Peyer's patch (tissue), 4 donors: ENCODE measurements at regions not wholly inside any gene's neighbourhood (a gene's known extent, or its start where the extent isn't known, plus 50 kb on each side); places are given as distances from the start of the nearest gene placed in this dataset.

Experiments
- CTCF ChIP-seq, 6 experiments: fragments of 450-650 bp in 4 of 6; fragments of 200-600 bp in 2 of 6; sonication (generic) in 1 of 6; IDR thresholded peaks; one replicate each; pipeline ENCODE4 v1.5.1; 2017 to 2019; ENCODE audit warnings: antibody characterized with exemption in 6 of 6, mild to moderate bottlenecking in 3 of 6, moderate library complexity in 1 of 6
- POLR2A ChIP-seq, 2 donors: fragments of 450-650 bp; IDR thresholded peaks; one replicate each; pipeline ENCODE4 v1.5.1; 2017; ENCODE audit warnings: antibody characterized with exemption in 2 of 2, mild to moderate bottlenecking in 2 of 2, moderate library complexity in 2 of 2

GRCh38 chr2:226644399-226644865 lies 155.2 kb downstream of the IRS1 start:
- TF ChIP-seq POLR2A (IDR thresholded peaks at IDR 0.05) (no peak), CTCF (IDR thresholded peaks at IDR 0.05) (no peak)
